Keratinocyte (primary cell): ENCODE measurements at regions not wholly inside any gene's neighbourhood (a gene's known extent, or its start where the extent isn't known, plus 50 kb on each side); places are given as distances from the start of the nearest gene placed in this dataset.

Experiments
- CTCF ChIP-seq, 3 experiments: IDR thresholded peaks in 1 of 3; conservative IDR thresholded peaks in 1 of 3; optimal IDR thresholded peaks in 1 of 3; 2 replicates in 2 of 3; 3 replicates in 1 of 3; pipeline versions ENCODE3 to v1.5.1; 2011; ENCODE audit warnings: low read length in 3 of 3, mild to moderate bottlenecking in 3 of 3, moderate library complexity in 2 of 3, control low read depth in 1 of 3, inconsistent platforms in 1 of 3; ENCODE audit not compliant: insufficient read depth in 2 of 3; ENCODE audit errors: extremely low read depth in 1 of 3
- EZH2 ChIP-seq: IDR thresholded peaks from one replicate; pipeline ENCODE4 v1.6.1; 2012; ENCODE audit warnings: inconsistent platforms, mild to moderate bottlenecking, low read length, moderate library complexity

- TF ChIP-seq CTCF (optimal IDR thresholded peaks at IDR 0.05 in 1 of 3, IDR thresholded peaks at IDR 0.05 in 1 of 3, conservative IDR thresholded peaks at IDR 0.05 in 1 of 3; ENCODE audit: extremely low read depth in 1 of 3, insufficient read depth in 2 of 3, low read length in 3 of 3) (no peak), EZH2 (no peak)
Observed at GRCh38 chr9:79492092-79493009, 79.4 kb upstream of the TLE4 start.
